Activated CD4-positive, alpha-beta T cell treated with anti-CD3 and anti-CD28 coated beads, Interleukin-2, amount 50 U/mL, for 24 hours (primary cell): ENCODE measurements at regions not wholly inside any gene's neighbourhood (a gene's known extent, or its start where the extent isn't known, plus 50 kb on each side); places are given as distances from the start of the nearest gene placed in this dataset.

Source experiments
- DNase-seq, 2 donors: peaks; one replicate each; pipeline ENCODE4 v3.0.0-alpha.2; 2020; ENCODE audit warnings: low read depth in 1 of 2, low spot score in 1 of 2

GRCh38 chr20:53702617-53703016, 109.0 kb upstream of the ZNF217 start:
- DNase-seq, result no peak

- no peak for DNase-seq
Observed at GRCh38 chr20:53699906-53700305, 106.3 kb upstream of the ZNF217 start.

- DNase-seq, result no peak
Observed at GRCh38 chr20:53699085-53699674, 105.5 kb upstream of the ZNF217 start.

GRCh38 chr20:53698371-53698978, 104.8 kb upstream of the ZNF217 start:
- no peak for DNase-seq

GRCh38 chr20:53695797-53696527, 102.3 kb upstream of the ZNF217 start:
- no peak for DNase-seq

GRCh38 chr20:53693262-53693871, 99.7 kb upstream of the ZNF217 start:
- no peak for DNase-seq

- no peak for DNase-seq
Observed at GRCh38 chr20:53692465-53693067, 98.9 kb upstream of the ZNF217 start.

GRCh38 chr20:53691811-53692192, 98.2 kb upstream of the ZNF217 start:
- DNase-seq, result no peak

- no peak for DNase-seq
Observed at GRCh38 chr20:53691060-53691810, 97.6 kb upstream of the ZNF217 start.

GRCh38 chr20:53688085-53688484, 94.4 kb upstream of the ZNF217 start:
- no peak for DNase-seq

- DNase-seq, result no peak
Observed at GRCh38 chr20:53685070-53685595, 91.5 kb upstream of the ZNF217 start.

GRCh38 chr20:53683506-53683905, 89.9 kb upstream of the ZNF217 start:
- no peak for DNase-seq

- no peak for DNase-seq
Observed at GRCh38 chr20:53681352-53682212, 87.9 kb upstream of the ZNF217 start.

- no peak for DNase-seq
Observed at GRCh38 chr20:53679597-53680309, 86.1 kb upstream of the ZNF217 start.

GRCh38 chr20:53678990-53679596, 85.5 kb upstream of the ZNF217 start:
- DNase-seq, result no peak

GRCh38 chr20:53678315-53678989, 84.8 kb upstream of the ZNF217 start:
- DNase-seq, result no peak

- no peak for DNase-seq
Observed at GRCh38 chr20:53677447-53678314, 84.0 kb upstream of the ZNF217 start.
